Colon (tissue), 2 donors: ENCODE measurements at regions not wholly inside any gene's neighbourhood (a gene's known extent, or its start where the extent isn't known, plus 50 kb on each side); places are given as distances from the start of the nearest gene placed in this dataset.

Experiments
- FAIRE-seq: peaks from 2 replicates; lab custom pipeline; 2012; peaks lifted over from hg19 to GRCh38; lab: Jason Lieb, UNC
- donor health status: control.
- donor health status: control.

- FAIRE-seq: no peak
These were observed 59.8 kb downstream of the SOX11 start for GRCh38 chr2:5751873-5752482.

GRCh38 chr2:5756272-5756671, 64.1 kb downstream of the SOX11 start:
- FAIRE-seq: no peak

- no peak for FAIRE-seq
These were observed 66.2 kb downstream of the SOX11 start for GRCh38 chr2:5758346-5758745.

DNA sequence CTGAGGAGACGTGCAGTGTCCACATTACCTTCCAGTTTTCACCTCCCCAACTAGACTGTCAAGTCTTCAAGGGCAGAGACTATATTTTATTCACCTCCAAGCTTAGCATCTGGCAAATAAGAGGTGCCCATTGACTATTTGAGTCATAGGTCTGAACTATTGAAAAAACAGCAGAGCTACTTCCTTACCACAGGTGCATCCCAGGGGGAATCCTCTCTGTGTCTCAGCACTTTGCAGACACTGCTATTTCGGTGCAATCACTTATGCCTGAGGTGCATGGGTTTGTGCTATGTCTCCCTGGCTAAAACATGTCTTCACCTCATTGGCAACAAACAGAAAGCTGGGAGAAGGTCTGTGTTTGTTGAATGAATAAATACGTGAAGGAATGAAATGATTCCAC, 67.8 kb downstream of the SOX11 start:
- FAIRE-seq: no peak

GRCh38 chr2:5763531-5763930, 71.3 kb downstream of the SOX11 start:
- no peak for FAIRE-seq

- FAIRE-seq: no peak
These were observed 71.9 kb downstream of the SOX11 start for GRCh38 chr2:5764041-5764440.

DNA sequence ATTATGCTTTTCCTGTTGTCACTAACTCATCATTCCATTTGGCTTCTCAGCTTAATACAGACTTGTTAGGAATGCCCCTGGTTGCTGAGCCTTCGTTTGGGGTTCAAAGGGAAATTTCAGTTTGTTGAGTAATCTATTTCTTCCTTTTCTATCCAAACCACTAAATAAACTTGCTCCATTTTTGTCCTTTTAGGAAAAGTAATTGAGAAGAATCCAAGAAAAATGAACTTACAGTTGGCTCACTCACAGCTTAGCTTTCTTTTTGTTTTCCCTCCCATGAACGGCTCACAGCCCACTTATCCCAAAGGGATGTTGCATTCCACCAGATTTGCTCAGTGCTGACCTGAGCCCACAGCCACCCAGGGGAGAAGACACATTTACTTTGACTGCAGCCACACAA, 73.9 kb downstream of the SOX11 start:
- no peak for FAIRE-seq

- FAIRE-seq: no peak
These were observed 74.4 kb downstream of the SOX11 start for GRCh38 chr2:5766561-5766960.

DNA sequence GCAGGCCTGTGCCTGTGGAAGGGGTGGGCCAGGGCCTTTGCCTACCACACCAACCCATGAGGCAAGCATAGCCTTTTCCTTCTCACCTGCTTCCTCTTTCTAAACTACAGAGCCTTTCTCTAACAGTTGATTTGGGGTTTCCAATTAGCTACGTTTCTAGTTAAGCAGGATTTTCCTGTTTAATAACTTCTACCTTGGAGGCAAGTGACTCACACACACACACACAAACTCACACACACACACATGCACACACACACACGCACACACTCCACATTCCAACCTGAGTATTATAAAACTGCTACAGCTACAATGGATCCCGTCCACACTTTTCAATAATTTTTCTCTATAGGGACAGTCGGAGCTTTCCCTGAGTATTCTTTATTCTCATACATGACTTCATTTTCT, 84.9 kb downstream of the SOX11 start:
- FAIRE-seq: no peak

GRCh38 chr2:5781679-5782078, 89.5 kb downstream of the SOX11 start:
- no peak for FAIRE-seq

GRCh38 chr2:5782103-5782502, 89.9 kb downstream of the SOX11 start:
- FAIRE-seq: no peak

- FAIRE-seq: no peak
These were observed 96.3 kb downstream of the SOX11 start for GRCh38 chr2:5788447-5788846.

GRCh38 chr2:5791371-5791770, 99.2 kb downstream of the SOX11 start:
- no peak for FAIRE-seq

DNA sequence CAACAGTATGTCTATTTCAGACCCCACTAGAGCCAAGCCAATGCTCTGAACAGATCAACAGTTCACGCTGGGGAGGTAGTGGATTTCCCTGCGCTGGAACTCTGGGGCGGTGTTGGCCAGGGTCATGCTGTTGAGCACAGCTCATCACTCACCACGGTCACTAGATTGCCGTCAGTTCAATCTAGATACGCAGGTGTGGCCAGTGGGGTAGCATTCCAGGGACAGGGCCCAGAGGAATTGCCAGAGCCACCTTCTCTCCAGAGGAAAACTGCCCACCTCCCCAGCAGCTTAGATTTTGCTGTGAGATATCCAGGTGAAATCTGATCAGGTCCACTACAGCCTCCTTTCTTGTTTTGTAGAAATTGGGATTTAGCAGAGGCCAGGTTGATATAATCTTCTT, 101.8 kb downstream of the SOX11 start:
- no peak for FAIRE-seq

- FAIRE-seq: no peak
These were observed 105.9 kb downstream of the SOX11 start for GRCh38 chr2:5798084-5798483.

DNA sequence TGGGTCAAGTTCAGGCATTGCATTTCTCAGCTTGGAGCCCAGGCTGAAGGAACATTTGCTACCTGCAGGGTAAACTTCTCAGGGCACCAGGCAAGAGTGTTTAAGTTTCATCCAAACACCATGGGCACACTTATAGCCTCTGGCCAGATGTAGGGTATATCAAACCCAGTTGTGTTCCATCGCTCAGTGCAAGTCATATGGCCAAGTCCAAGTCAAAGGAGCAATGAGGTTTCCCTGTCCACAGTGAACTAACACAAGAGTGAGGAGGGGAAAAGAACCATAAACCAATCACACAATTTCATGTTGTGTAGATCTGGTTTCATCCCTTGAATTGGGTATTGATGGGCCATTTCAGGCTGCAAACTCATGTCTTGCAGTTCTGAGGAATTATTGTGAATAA, 107.2 kb downstream of the SOX11 start:
- no peak for FAIRE-seq

- FAIRE-seq: no peak
These were observed 111.4 kb downstream of the SOX11 start for GRCh38 chr2:5803547-5803946.

DNA sequence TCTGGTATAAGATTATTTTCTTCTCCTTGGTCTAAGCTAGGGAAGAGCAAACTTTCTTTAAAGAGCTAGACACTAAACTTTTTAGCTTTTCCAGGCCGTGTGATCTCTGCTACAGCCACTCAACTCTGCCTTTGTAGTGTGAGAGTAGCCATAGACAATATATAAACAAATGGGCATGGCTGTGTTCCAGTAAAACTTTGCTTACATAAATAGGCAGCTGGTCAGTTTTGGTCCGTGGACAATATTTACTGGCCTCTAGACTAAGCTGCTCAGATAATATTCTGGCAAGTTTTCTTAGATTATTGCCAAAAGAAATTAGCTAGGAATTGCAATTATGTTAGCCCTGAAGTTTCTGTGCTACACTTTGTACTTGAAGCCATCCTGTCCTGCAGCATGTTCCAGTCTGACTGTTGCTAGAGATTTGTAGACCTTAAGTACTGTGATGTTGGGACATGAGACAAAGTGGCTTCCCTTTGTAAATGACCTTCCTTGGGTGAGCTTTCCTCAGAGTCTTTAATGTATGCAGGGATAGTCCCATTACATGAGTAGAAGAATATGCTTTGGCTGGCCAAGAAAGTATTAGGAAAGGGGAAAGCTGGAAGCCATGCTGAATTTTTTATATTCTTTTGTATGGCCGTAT, 126.9 kb downstream of the SOX11 start:
- no peak for FAIRE-seq

- no peak for FAIRE-seq
These were observed 131.9 kb downstream of the SOX11 start for GRCh38 chr2:5824126-5824525.

DNA sequence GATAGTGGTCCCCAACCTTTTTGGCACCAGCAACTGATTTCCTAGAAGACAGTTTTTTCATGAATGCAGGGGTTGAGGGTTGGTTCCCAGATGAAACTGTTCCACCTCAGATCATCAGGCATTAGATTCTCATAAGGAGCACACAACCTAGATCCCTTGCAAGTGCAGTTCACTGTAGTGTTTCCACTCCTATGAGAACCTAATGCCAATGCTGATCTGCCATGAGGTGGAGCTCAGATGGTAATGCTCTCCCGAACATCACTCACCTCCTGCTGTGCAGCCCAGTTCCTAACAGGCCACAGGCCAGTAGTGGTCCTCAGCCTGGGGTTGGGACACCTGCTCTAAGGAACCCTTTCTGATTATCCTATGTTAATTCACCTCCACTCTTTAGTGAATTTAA, 133.5 kb downstream of the SOX11 start:
- FAIRE-seq: no peak

DNA sequence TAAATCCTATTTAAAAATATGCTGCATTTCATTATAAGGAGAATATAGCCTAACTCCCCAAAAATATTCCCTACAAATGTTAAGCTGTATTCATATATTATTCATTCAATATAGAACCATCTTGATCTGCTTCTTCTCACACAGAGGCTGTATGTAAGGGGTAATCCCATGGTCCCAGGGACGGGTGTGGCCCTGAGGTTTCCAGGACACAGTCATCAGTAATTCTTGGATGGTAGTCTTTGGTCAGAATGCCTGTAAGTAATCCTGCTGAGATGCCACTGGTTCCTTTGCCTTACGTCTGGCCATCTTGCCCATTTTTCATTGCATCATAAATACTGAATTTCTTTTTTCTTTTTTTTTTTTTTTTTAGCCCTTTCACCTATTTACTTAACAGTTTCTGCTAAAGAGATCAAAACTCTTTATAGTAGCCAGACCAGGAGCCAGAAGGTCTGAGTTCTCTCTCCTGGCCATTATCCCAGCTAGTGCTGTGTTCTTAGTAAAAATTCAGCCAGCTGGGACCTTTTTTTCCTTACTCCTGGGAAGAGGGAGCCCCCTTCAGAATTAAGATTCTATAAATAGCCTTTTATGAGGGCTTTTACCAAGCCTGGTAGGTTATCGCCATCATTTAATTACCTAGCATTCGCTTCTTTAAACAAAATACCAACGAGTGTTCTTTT, 134.9 kb downstream of the SOX11 start:
- FAIRE-seq: no peak

DNA sequence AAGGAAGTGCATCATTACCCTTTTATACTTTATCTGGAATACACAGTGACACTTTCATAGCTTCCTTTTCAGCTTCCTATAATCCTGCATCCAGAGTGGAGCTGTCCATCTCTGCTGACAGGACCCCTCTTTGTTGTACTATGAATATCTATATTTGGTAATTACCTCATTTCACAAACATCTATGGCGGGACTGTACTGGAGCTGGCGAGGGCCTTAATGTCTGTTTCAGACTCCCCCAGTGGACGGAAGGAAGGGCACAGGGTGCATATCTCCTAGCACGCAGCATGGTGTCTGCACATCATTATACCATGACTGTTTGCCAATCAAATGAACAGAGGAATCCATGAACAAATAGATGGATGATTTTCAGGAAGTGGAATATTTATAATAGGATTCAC, 142.3 kb downstream of the SOX11 start:
- no peak for FAIRE-seq

- FAIRE-seq: no peak
These were observed 147.4 kb downstream of the SOX11 start for GRCh38 chr2:5839550-5839949.

DNA sequence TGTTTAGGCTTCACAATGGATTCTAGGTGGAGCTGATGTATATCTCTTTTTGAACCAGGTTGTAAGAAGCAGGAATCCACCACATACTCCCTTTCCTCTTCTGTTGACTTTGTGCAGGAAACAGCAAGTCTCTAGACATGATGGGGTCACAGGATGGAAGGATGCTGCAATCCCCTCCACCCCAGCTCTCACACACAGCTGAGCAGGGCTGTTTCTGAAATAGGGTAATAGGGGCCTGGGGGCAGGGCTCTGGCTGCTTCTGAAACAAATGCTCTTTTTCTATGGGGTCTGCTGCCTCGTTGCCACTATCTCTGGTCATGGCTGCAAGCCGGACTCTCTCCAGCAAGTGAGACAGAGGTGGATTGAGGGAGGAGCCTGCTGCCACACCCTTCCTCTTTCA, 148.9 kb downstream of the SOX11 start:
- FAIRE-seq: no peak
